ENCODE measurements at regions not wholly inside any gene's neighbourhood (a gene's known extent, or its start where the extent isn't known, plus 50 kb on each side); places are given as distances from the start of the nearest gene placed in this dataset.

DNA sequence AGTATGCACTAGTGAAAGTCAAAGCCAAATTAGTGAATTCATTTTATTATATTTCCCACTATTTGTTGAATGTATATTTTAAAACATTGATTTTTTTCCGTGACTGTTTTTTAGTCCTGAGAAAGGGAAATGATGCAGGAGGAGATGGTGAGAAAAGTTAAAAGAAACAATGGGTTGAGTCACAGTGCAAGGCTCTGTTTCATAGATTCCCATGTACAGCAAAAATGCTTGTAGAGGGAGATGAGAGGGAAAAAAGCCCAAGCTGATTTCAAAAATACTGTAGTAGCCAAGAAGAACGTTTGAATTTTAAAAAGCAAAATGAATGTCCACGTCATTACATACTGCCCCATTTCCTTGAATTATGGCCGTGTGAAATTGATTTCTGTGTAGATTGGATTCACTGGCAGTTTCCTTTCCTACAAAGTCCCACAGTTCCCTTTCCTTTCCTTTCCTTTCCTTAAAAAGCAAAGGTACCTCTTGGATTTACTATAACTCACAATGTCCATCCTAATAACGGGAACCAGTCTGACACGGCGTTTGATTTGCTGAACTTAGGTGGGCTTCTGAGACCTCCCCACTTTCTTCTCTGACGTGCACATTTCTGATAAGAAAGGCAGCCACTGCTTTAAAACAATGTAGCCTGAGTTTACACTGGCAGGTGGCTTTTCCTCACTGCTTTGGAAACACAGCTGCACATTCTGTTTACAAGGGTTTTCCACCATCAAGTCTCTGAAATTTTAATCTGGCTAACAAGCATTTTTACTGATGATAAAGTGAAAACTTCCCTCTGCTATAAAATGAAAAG is 63.7 kb downstream of the SPCS3 start:
- no peaks in the 10 kb centered on the region for H3K36me3 Mint-ChIP-seq (ENCODE audit: low read depth)
- no peaks in the 10 kb centered on the region for H3K9me3 Mint-ChIP-seq
- CTCF ChIA-PET: no interaction called here
- no peak overlapping the region for H3K27ac Mint-ChIP-seq
- H3K4me3 Mint-ChIP-seq: no peak overlapping the region
- peaks cover 7% of the 10 kb centered on the region for H3K27me3 Mint-ChIP-seq
- POLR2A ChIA-PET: no interaction called here
- no peaks in the 10 kb centered on the region for H3K4me1 Mint-ChIP-seq
- DNase-seq: no peak

DNA sequence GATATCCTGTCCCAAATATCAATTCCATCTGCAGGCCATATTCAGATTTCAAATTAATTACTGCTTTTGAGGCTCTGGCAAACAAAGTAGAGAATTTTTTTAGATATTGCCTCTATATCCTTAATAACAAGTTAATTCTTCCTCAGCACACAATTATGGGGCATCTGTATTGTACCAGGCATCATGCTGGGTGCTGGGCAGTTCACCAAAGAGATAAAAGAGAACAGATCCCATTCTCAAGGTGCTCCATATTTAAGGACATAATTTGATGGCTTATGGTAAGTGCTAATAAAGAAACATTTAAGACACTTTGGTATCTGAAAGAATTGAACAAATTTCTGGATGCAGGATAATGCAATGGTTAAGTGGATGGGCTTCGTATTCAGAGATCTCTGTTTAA is 65.8 kb downstream of the SPCS3 start:
- DNase-seq: no peak
- Mint-ChIP-seq H3K27me3 (peaks cover 3% of the 10 kb centered on the region), H3K4me3 (no peak overlapping the region), H3K27ac (no peak overlapping the region), H3K36me3 (ENCODE audit: low read depth) (no peaks in the 10 kb centered on the region), H3K9me3 (no peaks in the 10 kb centered on the region), H3K4me1 (no peaks in the 10 kb centered on the region)
- ChIA-PET POLR2A (no interaction called here), CTCF (no interaction called here)

GRCh38 chr4:176387571-176387970 is 67.8 kb downstream of the SPCS3 start:
- Mint-ChIP-seq H3K27ac (no peak overlapping the region), H3K27me3 (peaks cover 3% of the 10 kb centered on the region), H3K9me3 (no peaks in the 10 kb centered on the region), H3K4me1 (no peaks in the 10 kb centered on the region), H3K36me3 (ENCODE audit: low read depth) (no peaks in the 10 kb centered on the region), H3K4me3 (no peak overlapping the region)
- no peak for DNase-seq
- ChIA-PET CTCF (no interaction called here), POLR2A (no interaction called here)

- POLR2A ChIA-PET: no interaction called here
Observed at GRCh38 chr4:176393306-176394013, 73.7 kb downstream of the SPCS3 start.

DNA sequence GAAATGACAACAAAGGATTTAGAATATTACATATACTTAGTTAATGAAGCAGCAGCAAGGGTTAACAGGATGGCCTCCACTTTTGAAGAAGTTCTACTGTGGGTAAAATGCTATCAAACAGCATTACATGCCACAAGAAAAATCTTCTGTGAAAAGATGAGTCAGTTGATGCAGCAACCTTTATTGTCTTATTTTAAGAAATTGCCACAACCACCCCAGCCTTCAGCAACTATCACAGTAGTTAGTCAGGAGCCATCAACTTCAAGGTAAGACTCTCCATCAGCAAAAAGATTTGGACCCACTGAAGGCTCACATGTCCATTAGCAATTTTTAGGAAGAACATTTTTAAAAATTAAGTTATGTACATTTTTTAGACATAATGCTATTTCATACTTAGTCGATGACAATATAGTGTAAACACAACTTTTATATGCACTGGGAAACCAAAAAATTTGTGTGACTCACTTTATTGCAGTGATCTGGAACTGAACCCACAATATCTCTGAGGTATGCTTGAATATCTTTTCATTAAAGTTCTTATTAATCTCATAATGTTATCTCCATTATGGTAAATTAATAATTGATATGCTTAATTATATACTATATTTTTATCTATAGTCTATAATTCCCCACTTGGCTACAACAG is 81.2 kb downstream of the SPCS3 start:
- no peak overlapping the region for H3K27ac Mint-ChIP-seq
- no peak for DNase-seq
- no peak overlapping the region for H3K4me3 Mint-ChIP-seq
- peaks cover 2% of the 10 kb centered on the region for H3K9me3 Mint-ChIP-seq
- H3K27me3 Mint-ChIP-seq: no peaks in the 10 kb centered on the region
- ChIA-PET CTCF (no interaction called here), POLR2A (no interaction called here)
- no peaks in the 10 kb centered on the region for H3K4me1 Mint-ChIP-seq
- no peaks in the 10 kb centered on the region for H3K36me3 Mint-ChIP-seq (ENCODE audit: low read depth)

More at GRCh38 chr4:176393306-176394013, 73.7 kb downstream of the SPCS3 start:
- no peaks in the 10 kb centered on the region for H3K27me3 Mint-ChIP-seq
- H3K4me3 Mint-ChIP-seq: no peak overlapping the region
- no peak overlapping the region for H3K27ac Mint-ChIP-seq
- H3K36me3 Mint-ChIP-seq (ENCODE audit: low read depth): no peaks in the 10 kb centered on the region
- CTCF ChIA-PET: no interaction called here
- H3K4me1 Mint-ChIP-seq: no peaks in the 10 kb centered on the region
- no peak for DNase-seq
- peaks cover 2% of the 10 kb centered on the region for H3K9me3 Mint-ChIP-seq

GRCh38 chr4:176404621-176405020 is 84.9 kb downstream of the SPCS3 start:
- no peaks in the 10 kb centered on the region for H3K27me3 Mint-ChIP-seq
- H3K9me3 Mint-ChIP-seq: no peaks in the 10 kb centered on the region
- H3K36me3 Mint-ChIP-seq (ENCODE audit: low read depth): no peaks in the 10 kb centered on the region
- DNase-seq: no peak
- H3K27ac Mint-ChIP-seq: no peak overlapping the region
- CTCF ChIA-PET: no interaction called here
- POLR2A ChIA-PET: no interaction called here
- no peak overlapping the region for H3K4me3 Mint-ChIP-seq
- no peaks in the 10 kb centered on the region for H3K4me1 Mint-ChIP-seq

DNA sequence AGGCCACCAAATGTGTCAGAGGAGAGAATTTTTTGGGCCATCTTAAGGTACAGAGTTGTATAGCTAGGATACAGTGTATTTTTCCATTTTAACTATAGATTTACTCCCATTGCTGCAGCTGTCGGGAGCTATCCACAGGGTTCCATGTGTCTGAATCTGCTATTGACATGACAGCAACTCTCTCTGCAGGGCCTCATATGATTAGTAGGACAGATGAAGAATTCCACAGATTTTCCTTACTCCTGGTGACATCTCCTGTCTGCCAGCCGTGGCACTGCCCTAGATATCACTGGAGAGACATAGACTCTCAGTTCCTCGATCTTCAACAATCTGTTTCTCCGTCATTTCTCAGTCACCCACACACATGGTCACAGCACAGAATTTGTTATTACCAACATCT is 86.5 kb downstream of the SPCS3 start:
- POLR2A ChIA-PET: no interaction called here
- no peaks in the 10 kb centered on the region for H3K27me3 Mint-ChIP-seq
- H3K27ac Mint-ChIP-seq: no peak overlapping the region
- no peak for DNase-seq
- no peaks in the 10 kb centered on the region for H3K36me3 Mint-ChIP-seq (ENCODE audit: low read depth)
- H3K4me3 Mint-ChIP-seq: no peak overlapping the region
- no peaks in the 10 kb centered on the region for H3K4me1 Mint-ChIP-seq
- CTCF ChIA-PET: no interaction called here
- no peaks in the 10 kb centered on the region for H3K9me3 Mint-ChIP-seq

DNA sequence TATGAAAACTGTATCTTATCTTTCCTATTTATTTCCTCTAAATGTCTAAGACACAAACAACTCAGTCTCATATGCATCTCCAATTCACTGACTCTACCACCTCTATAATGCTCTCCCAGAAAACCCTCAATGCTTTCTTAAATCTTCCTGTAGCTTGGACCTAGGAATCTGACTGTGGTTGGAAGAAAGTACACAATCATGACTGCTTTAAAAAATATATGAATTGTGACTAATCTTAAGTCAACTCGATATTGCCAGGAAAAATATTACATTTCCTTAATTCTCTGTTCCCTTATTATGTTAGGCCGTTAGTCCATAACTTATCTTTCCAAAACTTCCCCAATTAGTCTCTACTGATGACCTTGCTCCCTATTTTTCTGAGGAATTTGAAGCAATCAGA is 87.0 kb downstream of the SPCS3 start:
- ChIA-PET POLR2A (no interaction called here), CTCF (no interaction called here)
- H3K27ac Mint-ChIP-seq: no peak overlapping the region
- H3K4me3 Mint-ChIP-seq: no peak overlapping the region
- DNase-seq: no peak
- H3K27me3 Mint-ChIP-seq: no peaks in the 10 kb centered on the region
- no peaks in the 10 kb centered on the region for H3K4me1 Mint-ChIP-seq
- H3K9me3 Mint-ChIP-seq: no peaks in the 10 kb centered on the region
- H3K36me3 Mint-ChIP-seq (ENCODE audit: low read depth): no peaks in the 10 kb centered on the region

DNA sequence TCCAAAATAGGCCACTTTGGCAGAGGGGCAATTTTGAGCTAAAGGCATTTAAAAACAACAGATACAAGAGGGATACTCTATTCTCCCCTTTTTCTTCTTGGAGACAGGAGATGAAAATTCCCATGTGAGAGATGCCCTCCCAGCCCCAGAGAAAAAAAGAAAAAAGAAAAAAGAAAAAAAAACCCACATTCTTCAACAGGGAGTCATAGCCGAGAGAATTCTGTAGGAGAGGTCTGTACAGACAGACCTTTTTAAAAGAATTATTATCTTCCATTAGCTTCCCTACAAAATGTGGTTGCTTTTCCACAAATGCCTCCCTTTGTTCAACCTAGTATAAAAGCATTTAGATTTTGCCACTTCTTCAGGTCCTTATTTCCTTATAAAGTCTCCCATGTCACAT is 89.9 kb downstream of the SPCS3 start:
- Mint-ChIP-seq H3K4me3 (no peak overlapping the region), H3K36me3 (ENCODE audit: low read depth) (no peaks in the 10 kb centered on the region), H3K9me3 (no peaks in the 10 kb centered on the region), H3K27ac (no peak overlapping the region), H3K4me1 (no peaks in the 10 kb centered on the region), H3K27me3 (no peaks in the 10 kb centered on the region)
- CTCF ChIA-PET: interaction anchor here (0.6 kb wide), 1 partner anchor 33 kb away, joined by 4 read pairs; no protein-coding TSS in a partner anchor
- POLR2A ChIA-PET: no interaction called here
- no peak for DNase-seq

GRCh38 chr4:176413171-176413570 is 93.4 kb downstream of the SPCS3 start:
- ChIA-PET POLR2A (no interaction called here), CTCF (no interaction called here)
- H3K27me3 Mint-ChIP-seq: peaks cover 2% of the 10 kb centered on the region
- H3K4me3 Mint-ChIP-seq: no peak overlapping the region
- no peak overlapping the region for H3K27ac Mint-ChIP-seq
- H3K36me3 Mint-ChIP-seq (ENCODE audit: low read depth): no peaks in the 10 kb centered on the region
- H3K9me3 Mint-ChIP-seq: no peaks in the 10 kb centered on the region
- no peaks in the 10 kb centered on the region for H3K4me1 Mint-ChIP-seq
- no peak for DNase-seq

GRCh38 chr4:176422001-176422400 is 102.2 kb downstream of the SPCS3 start:
- H3K4me3 Mint-ChIP-seq: no peak overlapping the region
- H3K36me3 Mint-ChIP-seq (ENCODE audit: low read depth): no peaks in the 10 kb centered on the region
- no peaks in the 10 kb centered on the region for H3K4me1 Mint-ChIP-seq
- CTCF ChIA-PET: no interaction called here
- DNase-seq: no peak
- POLR2A ChIA-PET: no interaction called here
- no peak overlapping the region for H3K27ac Mint-ChIP-seq
- H3K27me3 Mint-ChIP-seq: peaks cover 2% of the 10 kb centered on the region
- H3K9me3 Mint-ChIP-seq: no peaks in the 10 kb centered on the region

- DNase-seq: no peak
- Mint-ChIP-seq H3K36me3 (ENCODE audit: low read depth) (no peaks in the 10 kb centered on the region), H3K9me3 (no peaks in the 10 kb centered on the region), H3K27ac (no peak overlapping the region), H3K27me3 (no peaks in the 10 kb centered on the region), H3K4me3 (no peak overlapping the region), H3K4me1 (no peaks in the 10 kb centered on the region)
- CTCF ChIA-PET: no interaction called here
- POLR2A ChIA-PET: no interaction called here
Observed at GRCh38 chr4:176422511-176422910, 102.7 kb downstream of the SPCS3 start.

GRCh38 chr4:176425035-176425434 is 105.3 kb downstream of the SPCS3 start:
- H3K4me1 Mint-ChIP-seq: no peaks in the 10 kb centered on the region
- ChIA-PET CTCF (no interaction called here), POLR2A (no interaction called here)
- H3K36me3 Mint-ChIP-seq (ENCODE audit: low read depth): no peaks in the 10 kb centered on the region
- no peak overlapping the region for H3K4me3 Mint-ChIP-seq
- H3K27me3 Mint-ChIP-seq: no peaks in the 10 kb centered on the region
- H3K9me3 Mint-ChIP-seq: no peaks in the 10 kb centered on the region
- H3K27ac Mint-ChIP-seq: no peak overlapping the region
- DNase-seq: no peak

All from activated CD4-positive, alpha-beta T cell treated with anti-CD3 and anti-CD28 coated beads, Interleukin-2, amount 10 ng/mL, durations not matched to agents 7 days and 5 days (primary cell).